IMR-90 (cell line): ENCODE measurements at regions not wholly inside any gene's neighbourhood (a gene's known extent, or its start where the extent isn't known, plus 50 kb on each side); places are given as distances from the start of the nearest gene placed in this dataset.

Experiments
- ATAC-seq: fragments of 200-7000 bp; cut with Tn5 transposase; 2 replicates; pipeline ENCODE4 v1.9.1; 2020; ENCODE audit warnings: low read depth, mild to moderate bottlenecking, moderate library complexity
- BruUV-seq: library from RNA; stranded (reverse); fragments of 400-500 nt; replicated peaks from 2 replicates; lab custom pipeline; 2021; lab: Mats Ljungman, UMichigan
- CTCF ChIA-PET: fragments of 300-600 bp; formaldehyde crosslinking; extraction: SDS; loops from one replicate; lab custom pipeline; 2021; ENCODE audit warnings: antibody characterized with exemption; lab: Yijun Ruan, JAX
- POLR2A ChIA-PET: fragments of 300-600 bp; sonication (Branson Sonifier 250); formaldehyde crosslinking; loops from one replicate; lab custom pipeline; 2022; ENCODE audit warnings: antibody characterized with exemption; ENCODE audit not compliant: unreplicated experiment; lab: Charles Lee
- DNase-seq: peaks from one replicate; pipeline ENCODE4 v3.0.0; 2013
- H2AFZ ChIP-seq: replicated peaks from 2 replicates; pipeline ENCODE3; 2013; ENCODE audit warnings: low read length, mild to moderate bottlenecking; ENCODE audit not compliant: poor library complexity
- H2AK5ac ChIP-seq: 2 replicates; pipeline ENCODE4 v1.6.1; 2013; ENCODE audit warnings: low read depth, low read length, inconsistent platforms
- H2AK9ac ChIP-seq: replicated peaks from 2 replicates; pipeline ENCODE3; 2013; ENCODE audit warnings: mild to moderate bottlenecking, low read depth, low read length, moderate library complexity; ENCODE audit not compliant: poor library complexity
- H2BK120ac ChIP-seq: 2 replicates; pipeline ENCODE4 v1.6.1; 2013; ENCODE audit warnings: low read depth, low read length, inconsistent platforms
- H2BK15ac ChIP-seq: 3 replicates; pipeline ENCODE4 v1.6.1; 2013; ENCODE audit warnings: low read depth, low read length, inconsistent platforms
- H2BK20ac ChIP-seq: 2 replicates; pipeline ENCODE4 v1.6.1; 2013; ENCODE audit warnings: low read depth, mild to moderate bottlenecking, inconsistent platforms, low read length, moderate library complexity
- H2BK5ac ChIP-seq: 2 replicates; pipeline ENCODE4 v1.6.1; 2013; ENCODE audit warnings: mild to moderate bottlenecking, low read depth, low read length, inconsistent platforms; ENCODE audit not compliant: poor library complexity, severe bottlenecking
- H3K14ac ChIP-seq: replicated peaks from 2 replicates; pipeline ENCODE4 v1.6.1; 2013; ENCODE audit warnings: low read depth, low read length, inconsistent platforms
- H3K18ac ChIP-seq: 2 replicates; pipeline ENCODE4 v1.6.1; 2013; ENCODE audit warnings: low read depth, low read length, control low read depth
- H3K23ac ChIP-seq: 2 replicates; pipeline ENCODE4 v1.6.1; 2013; ENCODE audit warnings: low read depth, low read length, inconsistent platforms
- H3K27ac ChIP-seq: 2 replicates; pipeline ENCODE4 v1.5.1; 2013; ENCODE audit warnings: mild to moderate bottlenecking, control low read depth, low read length; ENCODE audit not compliant: insufficient read depth
- H3K27me3 ChIP-seq: 2 replicates; pipeline ENCODE4 v1.6.1; 2013; ENCODE audit warnings: low read length; ENCODE audit not compliant: control insufficient read depth, insufficient read depth
- H3K36me3 ChIP-seq: 2 replicates; pipeline ENCODE4 v1.6.1; 2013; ENCODE audit warnings: low read length, mixed read lengths; ENCODE audit not compliant: control insufficient read depth, insufficient read depth
- H3K4ac ChIP-seq: 2 replicates; pipeline ENCODE4 v1.6.1; 2013; ENCODE audit warnings: low read depth, low read length, inconsistent platforms
- H3K4me1 ChIP-seq: 2 replicates; pipeline ENCODE4 v1.6.1; 2013; ENCODE audit warnings: low read length, mixed read lengths; ENCODE audit not compliant: control insufficient read depth, insufficient read depth
- H3K4me2 ChIP-seq: 2 replicates; pipeline ENCODE4 v1.6.1; 2013; ENCODE audit warnings: low read depth, mild to moderate bottlenecking, control low read depth, low read length, moderate library complexity
- H3K4me3 ChIP-seq: 2 replicates; pipeline ENCODE4 v1.5.1; 2013; ENCODE audit warnings: low read depth, mild to moderate bottlenecking, control low read depth, low read length, moderate library complexity; ENCODE audit not compliant: insufficient read depth
- H3K56ac ChIP-seq: 2 replicates; pipeline ENCODE4 v1.6.1; 2013; ENCODE audit warnings: low read length, inconsistent platforms; ENCODE audit not compliant: insufficient read depth; ENCODE audit errors: extremely low read depth
- H3K79me1 ChIP-seq, 2 experiments: 2 replicates each; pipeline ENCODE4 v1.6.1; 2013; ENCODE audit warnings: low read length in 2 of 2, inconsistent platforms in 1 of 2, low read depth in 1 of 2
- H3K9ac ChIP-seq: 2 replicates; pipeline ENCODE4 v1.6.1; 2013; ENCODE audit warnings: low read depth, low read length, control low read depth
- H3K9me1 ChIP-seq: 2 replicates; pipeline ENCODE4 v1.6.1; 2013; ENCODE audit warnings: low read length, inconsistent platforms; ENCODE audit not compliant: insufficient read depth
- H3K9me3 ChIP-seq: 2 replicates; pipeline ENCODE4 v1.6.1; 2013; ENCODE audit warnings: low read length; ENCODE audit not compliant: control insufficient read depth, insufficient read depth
- H4K20me1 ChIP-seq: 2 replicates; pipeline ENCODE4 v1.6.1; 2013; ENCODE audit warnings: low read length, inconsistent platforms; ENCODE audit not compliant: insufficient read depth
- H4K5ac ChIP-seq: 2 replicates; pipeline ENCODE4 v1.6.1; 2013; ENCODE audit warnings: mild to moderate bottlenecking, low read depth, low read length, control low read depth
- H4K8ac ChIP-seq, 2 experiments: 2 replicates each; pipeline ENCODE4 v1.6.1; 2013; ENCODE audit warnings: low read depth in 2 of 2, low read length in 2 of 2, control low read depth in 1 of 2, inconsistent platforms in 1 of 2
- H4K91ac ChIP-seq: 2 replicates; pipeline ENCODE4 v1.6.1; 2013; ENCODE audit warnings: low read depth, low read length, inconsistent platforms; ENCODE audit not compliant: insufficient read depth
- MAFK ChIP-seq: IDR thresholded peaks from 2 replicates; pipeline ENCODE4 v1.6.1; 2012; ENCODE audit warnings: low read depth, low read length, improper control_type of control experiment
- WGBS, 2 experiments: methylation state at CpG; one replicate each; pipeline versions ENCODE4 v1.1.5 to v1.1.7; 2013; ENCODE audit warnings: missing lambda C conversion rate in 2 of 2; ENCODE audit not compliant: insufficient read length in 1 of 2; ENCODE audit errors: extremely low coverage in 2 of 2; 5-methylcytosine and 5-hydroxymethylcytosine counted together
- dilution Hi-C: fragments of 300-500 bp; cut with HindIII; formaldehyde crosslinking; loops from one replicate; pipeline ENCODE4 v1.14.3; 2018; ENCODE audit warnings: low sequenced_read_pairs; ENCODE audit not compliant: unreplicated experiment
- in situ Hi-C: fragments of 300-500 bp; cut with MboI; formaldehyde crosslinking; loops from 3 replicates; pipeline ENCODE4 v1.14.3; 2019; ENCODE audit warnings: low sequenced_read_pairs, inconsistent platforms, mixed read lengths
- intact Hi-C: fragments of 100-400 bp; cut with micrococcal nuclease; formaldehyde crosslinking; loops from 2 replicates; pipeline ENCODE4 v1.10.0; 2022

DNA sequence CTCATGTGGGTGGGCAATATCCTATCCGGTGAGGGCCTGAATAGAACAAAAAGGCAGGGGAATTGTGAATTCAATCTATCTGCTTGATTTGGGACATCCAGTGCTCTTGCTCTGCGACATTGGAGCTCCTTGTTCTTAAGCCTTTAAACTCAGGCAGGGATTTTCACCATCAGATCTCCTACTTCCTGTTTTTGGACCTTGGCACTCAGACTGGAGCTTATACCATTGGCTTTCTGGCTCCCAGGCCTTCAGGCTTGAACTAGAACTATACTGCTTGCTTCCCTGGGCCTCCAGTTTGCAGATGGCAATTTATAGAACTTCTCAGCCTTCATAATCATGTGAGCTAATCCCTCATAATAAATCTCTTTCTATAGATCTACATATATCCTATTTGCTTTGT is 134.3 kb upstream of the CLINT1 start:
- Histone ChIP-seq H2BK15ac (no peak overlapping the region), H3K4me3 (no peak overlapping the region), H3K4ac (no peak overlapping the region), H3K14ac (no peak overlapping the region), H3K27me3 (no peaks in the 10 kb centered on the region), H2AK9ac (no peak overlapping the region), H3K9me3 (no peaks in the 10 kb centered on the region), H3K18ac (no peak overlapping the region), H3K4me1 (no peaks in the 10 kb centered on the region), H2BK120ac (no peak overlapping the region), H4K91ac (no peak overlapping the region), H3K23ac (no peak overlapping the region), H3K27ac (no peak overlapping the region), H3K9ac (no peak overlapping the region), H4K5ac (no peak overlapping the region), H4K8ac (no peak overlapping the region), H3K9me1 (no peaks in the 10 kb centered on the region), H3K56ac (no peak overlapping the region), H2AK5ac (no peak overlapping the region), H2BK20ac (no peak overlapping the region), H2BK5ac (no peak overlapping the region), H3K4me2 (no peak overlapping the region), H3K79me1 (no peaks in the 10 kb centered on the region), H2AFZ (no peak overlapping the region), H3K36me3 (no peaks in the 10 kb centered on the region), H4K20me1 (no peaks in the 10 kb centered on the region)
- DNase-seq (no peak), ATAC-seq (no peak)
- in situ Hi-C loops (no loop called here), intact Hi-C loops (no loop called here), dilution Hi-C loops (no loop called here)
- WGBS, 2 experiments = no CpG with 5 or more reads among the region's 2 CpGs
- BruUV-seq = no TSS peak
- CTCF ChIA-PET = interaction anchor here (0.8 kb wide), 1 partner anchor 231 kb away, joined by 3 read pairs; no protein-coding TSS in a partner anchor
- POLR2A ChIA-PET = no interaction called here
- TF ChIP-seq MAFK = no peak
